GM21515 (cell line): ENCODE measurements at regions not wholly inside any gene's neighbourhood (a gene's known extent, or its start where the extent isn't known, plus 50 kb on each side); places are given as distances from the start of the nearest gene placed in this dataset.
"Not testable (repeated sequence)": the region's sequence is repeated elsewhere in the genome, so short reads cannot be mapped to it uniquely, and the experiment has no call there.

Experiments used
- ATAC-seq: cut with Tn5 transposase; IDR thresholded peaks from one replicate; pipeline ENCODE4 v1.9.1; 2021; ENCODE audit not compliant: unreplicated experiment

DNA sequence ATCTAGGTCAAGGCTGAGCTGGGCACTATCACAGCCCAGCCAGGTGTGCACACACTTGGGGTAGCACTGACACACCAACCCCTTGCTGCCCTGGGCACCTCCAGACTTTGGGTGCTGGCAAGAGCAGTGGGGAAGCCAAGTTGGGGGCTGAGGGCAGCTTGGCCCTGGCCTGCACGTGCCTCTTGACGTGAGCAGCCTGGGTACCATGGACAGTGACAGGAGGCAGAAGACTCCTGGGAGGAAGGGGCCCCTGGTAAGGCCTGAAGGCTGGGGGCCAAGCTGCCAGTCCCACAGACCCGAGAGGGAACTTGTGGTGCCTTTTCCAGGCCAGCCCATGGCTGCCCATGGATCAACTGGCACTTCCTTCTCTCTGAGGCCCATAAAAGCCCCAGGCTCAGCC lies 124.1 kb upstream of the SFSWAP start:
- ATAC-seq, result no peak

DNA sequence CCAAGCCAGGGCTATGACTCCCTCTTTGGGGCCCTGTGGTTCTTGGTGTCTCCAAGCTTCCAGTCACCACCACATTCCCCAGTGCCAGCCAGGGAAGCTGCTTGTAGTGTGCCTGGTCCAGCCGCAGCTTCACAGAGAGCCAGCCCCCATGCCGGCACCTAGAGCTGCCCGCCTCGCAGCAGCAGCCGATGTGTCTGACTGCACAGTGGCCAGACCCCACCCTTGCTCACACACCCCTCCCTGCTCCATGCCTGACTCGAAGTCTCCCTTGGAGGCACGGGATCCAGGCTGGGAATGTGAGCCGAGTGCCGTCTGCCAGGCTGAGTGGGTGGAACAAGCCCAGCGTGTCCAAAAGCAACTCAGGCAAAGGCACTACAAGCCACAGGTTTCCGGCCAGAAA lies 123.3 kb upstream of the SFSWAP start:
- no peak for ATAC-seq

DNA sequence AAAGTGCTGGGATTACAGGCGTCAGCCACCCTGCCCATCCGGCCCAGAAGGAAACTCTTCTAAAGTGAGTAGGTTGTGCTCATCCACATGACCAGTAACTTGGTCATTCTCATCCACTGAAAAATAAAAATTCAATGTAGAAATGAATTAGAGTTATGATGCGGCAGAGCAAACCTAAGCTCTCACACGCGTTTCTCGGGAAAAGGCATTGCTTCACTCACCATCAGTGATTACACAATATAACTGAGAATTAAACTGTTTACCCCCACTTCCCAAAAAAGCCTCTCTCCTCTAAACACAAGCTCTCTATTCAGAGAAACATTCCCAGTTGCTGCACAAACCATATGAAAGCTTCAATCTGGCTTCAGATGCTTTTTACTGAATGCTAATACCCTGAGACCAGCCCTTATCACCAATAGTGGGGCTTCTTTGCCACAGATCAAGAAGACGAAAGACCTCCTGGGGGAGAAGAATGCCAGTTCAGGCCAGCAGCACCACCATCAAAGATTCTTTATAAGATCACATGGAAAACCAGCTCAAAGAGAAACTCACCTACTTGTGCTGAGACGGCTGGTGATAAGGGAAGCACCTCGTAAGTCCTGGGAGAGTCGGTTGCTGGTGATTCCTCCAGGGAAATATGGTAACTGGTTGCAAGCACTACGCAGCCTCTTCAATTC lies 121.5 kb upstream of the SFSWAP start:
- no peak for ATAC-seq

DNA sequence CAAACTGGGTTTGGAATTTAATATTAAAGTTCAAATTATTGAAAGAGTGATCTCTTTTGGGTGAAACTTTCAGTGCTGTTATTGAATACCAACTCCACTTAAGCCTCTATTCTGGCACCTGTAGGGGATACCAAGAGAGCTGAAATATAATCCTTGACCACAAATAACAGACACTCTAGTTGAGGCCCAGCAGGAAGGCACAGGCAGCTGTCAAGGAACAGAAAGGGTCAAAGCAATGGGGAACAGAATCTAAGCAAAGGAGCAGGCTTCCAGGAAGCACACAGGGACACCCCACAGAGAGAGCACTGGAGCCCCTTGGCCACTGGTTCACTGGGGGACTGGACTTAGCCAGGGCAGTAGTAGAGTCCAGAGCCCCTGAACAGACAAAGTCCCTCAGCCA lies 120.9 kb upstream of the SFSWAP start:
- no peak for ATAC-seq

DNA sequence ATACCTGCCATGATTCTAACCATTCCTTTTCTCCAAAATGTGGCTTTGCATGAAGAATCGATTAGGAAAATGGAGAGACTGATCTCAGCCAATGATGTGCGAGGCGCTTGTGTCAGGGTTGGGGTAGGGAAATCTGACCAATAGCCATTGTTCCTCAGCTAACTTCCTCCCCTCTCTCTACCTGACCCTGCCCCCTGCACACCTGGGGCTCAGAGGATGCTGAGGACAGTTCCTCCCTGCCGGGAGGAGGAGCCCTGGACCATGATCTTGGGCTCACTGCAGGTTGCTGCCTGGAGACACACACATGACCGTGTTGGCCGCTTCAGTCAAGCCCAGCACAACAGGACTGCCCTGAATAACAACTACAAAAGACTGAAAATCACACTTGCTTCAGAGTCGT lies 119.8 kb upstream of the SFSWAP start:
- ATAC-seq, result no peak

DNA sequence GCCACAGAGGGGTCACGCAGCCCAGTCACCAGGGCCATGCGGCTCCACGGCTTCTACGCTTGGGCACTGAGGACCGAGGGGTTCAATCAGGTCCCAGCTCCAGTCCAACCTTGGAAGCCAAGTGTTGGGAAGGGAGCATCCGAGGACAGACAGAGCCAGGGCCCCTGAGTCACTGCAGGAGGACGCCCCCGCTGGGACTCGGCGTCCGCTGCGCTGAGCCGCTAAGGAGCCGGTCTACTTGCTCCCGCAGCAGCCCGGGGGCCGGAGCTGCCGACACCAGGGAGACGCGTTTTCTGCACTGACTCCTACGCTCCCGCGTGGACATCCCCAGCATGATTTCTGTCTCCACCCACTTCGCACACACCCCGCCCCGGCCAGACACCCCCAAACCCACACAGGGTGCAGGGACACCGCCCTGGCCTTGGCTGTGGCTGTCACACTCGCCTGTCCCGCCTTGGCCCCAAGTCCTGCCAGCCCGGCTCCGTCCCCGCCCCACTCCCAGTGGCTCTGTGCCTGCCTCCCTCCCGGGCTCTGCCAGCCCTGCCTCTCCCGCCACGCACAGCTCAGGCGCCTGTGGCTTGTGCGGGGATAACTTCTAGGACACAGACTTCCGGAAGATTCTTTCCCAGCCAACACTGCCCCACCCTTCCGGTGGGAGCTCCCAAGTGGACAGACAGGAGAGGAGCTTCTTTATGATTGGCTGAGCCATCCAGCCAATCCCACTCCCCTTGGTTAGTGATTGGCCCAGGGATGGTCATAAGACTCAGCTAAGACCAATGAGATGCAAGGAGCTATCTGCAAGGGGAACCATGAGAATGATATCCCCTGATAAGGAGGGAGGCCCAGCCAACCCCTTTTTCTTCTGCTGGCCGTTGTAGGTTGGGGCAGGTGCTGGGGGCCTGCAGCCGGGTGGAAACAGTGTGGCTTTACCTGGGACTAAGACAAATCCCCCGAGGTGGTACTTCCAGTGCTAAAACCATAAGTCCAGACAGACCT lies 118.9 kb upstream of the SFSWAP start:
- ATAC-seq, result no peak

DNA sequence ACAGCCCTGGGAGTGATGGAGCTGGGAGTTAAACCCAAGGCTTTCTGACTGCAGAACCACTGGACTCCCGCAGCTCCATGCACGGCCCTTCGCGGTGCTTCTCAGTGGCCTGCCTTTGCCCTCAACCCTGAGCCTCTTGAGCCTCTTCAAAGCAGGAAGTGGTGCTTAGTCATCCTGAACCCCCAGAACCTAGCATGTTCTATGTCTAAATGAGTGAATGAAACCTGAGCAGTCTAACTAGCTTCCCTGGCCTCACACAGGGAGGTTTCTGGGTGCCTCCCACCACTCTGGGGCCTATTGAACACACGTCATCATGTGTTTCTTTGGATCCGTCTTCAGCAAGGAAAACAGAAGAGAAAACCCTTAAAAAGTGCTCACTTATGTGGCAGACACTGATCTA lies 117.9 kb upstream of the SFSWAP start:
- ATAC-seq, result peak; percentile 97

DNA sequence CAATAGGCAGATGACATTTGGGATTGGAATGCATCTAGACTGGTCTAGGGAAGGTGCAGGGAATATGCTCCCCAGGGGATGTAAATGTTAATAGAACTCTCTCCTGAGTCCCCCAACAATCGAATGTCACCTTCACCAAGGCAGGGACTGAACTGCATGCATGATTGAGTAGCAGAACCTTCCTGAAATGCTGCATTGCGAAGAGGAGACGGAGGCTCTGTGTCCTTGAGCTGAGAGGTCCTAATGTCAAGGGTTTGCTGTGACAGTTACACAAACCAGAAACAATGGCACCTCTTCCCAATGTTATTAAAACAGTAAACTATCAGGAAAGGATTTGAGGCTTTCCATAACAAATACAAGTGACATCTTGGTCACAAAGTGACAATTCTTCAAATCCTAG lies 117.5 kb upstream of the SFSWAP start:
- no peak for ATAC-seq

DNA sequence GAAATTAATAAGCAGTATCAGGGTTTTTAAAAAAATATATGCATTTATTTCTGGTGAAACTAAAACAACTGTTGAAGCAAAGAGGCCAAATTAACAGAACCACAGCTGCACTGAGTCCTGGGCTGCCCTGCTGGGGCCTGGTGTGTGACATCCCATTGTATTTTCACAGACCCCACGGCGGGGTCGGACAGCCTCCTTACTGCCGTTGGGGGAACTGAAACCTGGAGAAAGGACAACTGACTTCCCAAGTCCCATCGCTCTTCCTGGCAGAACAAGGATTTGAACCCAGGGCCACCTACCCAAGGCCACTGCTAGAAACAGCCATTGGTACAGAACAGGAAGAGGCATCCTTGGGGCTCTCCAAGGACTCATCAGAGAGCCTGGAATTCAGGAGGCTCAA lies 114.8 kb upstream of the SFSWAP start:
- ATAC-seq, result no peak

DNA sequence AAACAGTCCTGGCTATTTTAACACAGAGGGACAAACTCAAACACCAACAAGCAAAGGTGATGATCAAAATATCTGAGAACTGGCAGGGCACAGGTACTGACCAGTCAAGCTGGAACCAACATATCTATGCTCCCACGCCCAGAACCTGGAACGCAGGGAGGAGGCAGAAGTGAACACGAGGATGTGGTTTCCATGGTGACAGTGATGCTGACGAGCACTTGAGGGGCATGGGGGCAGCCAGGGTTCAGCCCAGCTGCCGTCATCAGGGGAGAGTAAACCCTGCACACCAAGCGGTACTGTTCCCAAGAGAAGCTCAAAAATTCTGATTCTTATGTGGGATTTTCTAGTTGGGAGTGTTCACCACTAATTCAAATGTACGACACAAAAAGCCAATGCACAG lies 113.6 kb upstream of the SFSWAP start:
- no peak for ATAC-seq

DNA sequence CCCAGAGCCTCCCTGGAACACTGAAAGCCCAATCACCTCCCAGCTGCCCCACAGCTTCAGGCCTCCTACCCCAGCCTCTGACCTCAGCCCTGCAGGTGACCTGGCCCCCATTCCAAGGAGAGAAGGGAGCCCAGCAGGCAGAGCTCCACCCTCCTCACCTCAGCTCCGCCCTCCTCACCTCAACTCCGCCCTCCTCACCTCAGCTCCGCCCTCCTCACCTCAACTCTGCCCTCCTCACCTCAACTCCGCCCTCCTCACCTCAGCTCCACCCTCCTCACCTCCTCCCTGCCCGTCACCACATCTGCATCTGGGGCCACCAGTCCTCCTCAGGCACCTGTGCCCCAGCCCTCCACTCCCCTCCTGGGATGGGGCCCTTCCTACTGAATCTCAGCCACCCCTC lies 112.2 kb upstream of the SFSWAP start:
- ATAC-seq, result no peak

DNA sequence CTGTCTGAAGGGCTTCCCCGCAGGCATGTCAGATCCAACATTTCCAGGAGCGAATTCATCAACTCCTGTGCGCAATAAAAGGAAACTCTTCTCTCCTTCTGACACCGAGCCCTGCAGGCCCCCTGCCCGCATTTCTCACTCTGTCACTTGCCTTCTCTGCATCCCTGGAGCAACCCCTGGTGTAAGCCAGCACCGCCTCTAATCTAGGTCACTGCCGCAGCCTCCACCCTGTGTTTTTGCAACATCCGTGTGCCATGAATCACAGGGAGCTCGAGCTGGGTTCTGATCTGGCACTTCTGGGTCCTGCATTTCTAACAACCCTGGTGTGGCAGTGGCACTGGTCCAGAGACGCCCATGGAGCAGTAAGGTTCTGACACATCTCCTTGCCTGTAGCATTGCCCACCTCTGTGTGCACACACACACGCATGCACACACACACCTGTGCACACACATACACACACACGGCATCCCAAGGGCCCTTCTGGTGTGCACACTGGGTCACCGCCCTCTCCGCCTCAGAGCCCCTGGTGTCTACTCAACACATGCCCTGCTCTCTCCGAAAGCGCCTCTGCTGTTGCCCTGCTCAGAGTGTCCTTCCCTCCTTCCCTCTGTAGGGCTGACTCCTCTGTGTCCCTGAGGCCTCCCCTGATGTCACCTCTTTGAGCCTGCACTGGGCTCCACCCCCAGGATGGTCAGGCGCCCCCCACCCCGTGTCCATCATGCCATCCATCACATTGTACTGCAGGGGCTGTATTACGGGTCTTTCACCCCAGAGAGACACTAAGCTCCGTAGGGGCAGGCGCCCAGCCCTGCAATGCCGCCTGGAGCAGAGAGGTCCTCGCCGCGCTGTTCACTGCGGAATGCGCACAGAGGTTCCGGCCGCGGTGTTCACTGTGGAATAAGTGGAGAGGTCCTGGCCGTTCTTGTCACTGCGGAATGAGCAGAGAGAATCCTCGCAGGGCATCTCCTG lies 111.4 kb upstream of the SFSWAP start:
- ATAC-seq, result no peak

DNA sequence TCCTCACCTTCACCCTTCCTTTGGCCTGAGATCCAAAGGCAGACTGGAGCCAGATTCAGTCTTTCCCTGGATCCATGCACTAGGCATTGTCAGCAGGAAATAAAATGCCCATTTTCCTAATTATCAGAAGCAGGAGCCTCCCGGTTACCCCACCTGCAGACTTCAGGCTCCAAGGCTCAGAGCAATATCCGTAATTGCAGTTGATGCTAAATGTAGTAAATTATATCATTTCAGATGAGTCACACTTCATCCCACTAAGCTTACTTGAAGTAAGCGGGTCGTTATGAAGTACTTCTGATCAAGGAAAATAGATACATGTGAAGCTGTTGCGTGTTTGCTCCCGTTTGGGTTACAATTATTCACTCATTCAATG lies 110.7 kb upstream of the SFSWAP start:
- no peak for ATAC-seq

DNA sequence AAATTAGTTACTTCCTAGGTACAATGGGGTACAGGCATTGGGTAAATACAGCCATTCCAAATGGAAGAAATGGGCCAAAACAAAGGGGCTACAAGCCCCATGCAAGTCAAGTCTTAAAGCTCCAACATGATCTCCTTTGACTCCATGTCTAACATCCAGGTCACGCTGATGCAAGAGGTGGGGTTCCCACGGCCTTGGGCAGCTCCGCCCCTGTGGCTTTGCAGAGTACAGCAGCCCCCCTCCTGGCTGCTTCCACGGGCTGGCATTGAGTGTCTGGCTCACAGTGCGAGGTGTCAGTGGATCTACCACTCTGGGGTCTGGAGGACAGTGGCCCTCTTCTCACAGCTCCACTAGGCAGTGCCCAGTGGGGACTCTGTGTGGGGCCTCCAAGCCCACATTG lies 109.4 kb upstream of the SFSWAP start:
- not testable (repeated sequence) for ATAC-seq

DNA sequence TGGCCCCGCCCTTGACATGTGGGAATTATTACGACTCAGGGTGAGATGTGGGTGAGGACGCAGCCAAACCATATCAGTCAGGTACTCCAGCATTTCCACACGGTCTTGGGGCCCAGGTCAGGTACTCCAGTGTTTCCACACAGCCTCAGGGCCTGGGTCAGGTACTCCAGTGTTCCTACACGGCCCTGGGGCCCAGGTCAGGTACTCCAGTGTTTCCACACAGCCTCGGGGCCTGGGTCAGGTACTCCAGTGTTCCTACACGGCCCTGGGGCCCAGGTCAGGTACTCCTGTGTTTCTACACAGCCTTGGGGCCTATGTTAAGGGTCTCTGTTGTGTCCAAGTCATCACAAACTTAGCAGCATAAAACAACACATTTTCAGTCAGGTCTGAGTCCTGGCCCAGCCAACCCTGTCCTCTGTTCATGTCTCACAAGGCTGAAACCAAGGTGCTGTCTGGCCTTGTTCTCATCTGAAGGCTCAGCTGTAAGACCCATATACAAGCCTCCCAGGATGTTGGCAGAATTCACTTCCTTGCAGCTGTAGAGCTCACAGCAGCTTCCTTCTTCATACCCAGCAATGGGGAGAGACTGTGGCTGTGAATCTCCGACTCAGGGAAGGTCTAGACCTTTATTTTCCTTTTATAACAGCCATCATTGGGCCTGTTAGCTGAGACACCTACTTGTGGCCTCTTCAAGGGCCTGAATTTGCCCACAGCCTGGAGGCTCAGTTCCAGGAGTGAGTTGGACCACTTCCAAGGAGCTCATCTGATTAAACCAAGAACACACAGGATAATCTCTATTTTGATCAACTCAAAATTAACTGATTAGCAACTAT lies 107.6 kb upstream of the SFSWAP start:
- ATAC-seq, result no peak

DNA sequence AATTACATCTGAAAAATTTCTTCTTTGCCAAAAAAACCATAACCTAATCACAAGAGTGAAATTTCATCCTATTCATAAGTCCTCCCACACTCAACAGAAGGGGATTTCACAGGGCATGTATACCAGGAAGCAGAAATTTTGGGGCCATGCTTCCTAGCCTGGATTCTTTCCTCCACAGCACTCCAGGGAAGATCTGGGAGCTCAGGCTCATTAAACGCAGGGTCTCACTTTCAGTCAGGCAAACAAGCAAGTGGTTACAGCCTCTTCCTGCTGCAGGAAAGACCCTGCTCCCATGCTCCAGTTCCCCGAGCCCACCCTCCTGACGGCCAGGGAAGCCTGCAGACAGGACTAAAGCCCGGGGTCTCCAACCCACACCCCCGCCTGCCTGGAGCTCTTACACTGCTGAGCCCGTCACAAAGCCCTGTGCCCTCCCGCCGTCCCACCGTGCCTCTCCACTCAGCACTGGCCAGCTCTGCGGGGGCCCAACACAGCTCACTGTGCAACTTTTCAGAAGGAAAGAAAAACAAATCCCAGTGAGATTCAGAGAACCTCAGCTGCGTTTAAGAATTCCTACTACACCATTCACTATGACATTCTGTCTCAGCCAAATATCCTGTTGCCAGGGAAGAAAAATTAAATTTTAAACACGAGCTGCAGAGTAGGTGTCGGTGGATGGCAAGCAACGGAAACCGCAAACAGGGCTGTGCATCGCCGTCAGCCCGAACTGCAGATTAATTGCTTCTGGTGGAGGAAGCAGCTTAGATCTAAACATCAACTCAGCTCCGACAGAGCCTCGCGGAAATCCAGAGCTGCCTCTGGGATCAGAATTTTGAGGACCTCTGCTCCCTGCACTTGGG lies 106.7 kb upstream of the SFSWAP start:
- ATAC-seq, result no peak

DNA sequence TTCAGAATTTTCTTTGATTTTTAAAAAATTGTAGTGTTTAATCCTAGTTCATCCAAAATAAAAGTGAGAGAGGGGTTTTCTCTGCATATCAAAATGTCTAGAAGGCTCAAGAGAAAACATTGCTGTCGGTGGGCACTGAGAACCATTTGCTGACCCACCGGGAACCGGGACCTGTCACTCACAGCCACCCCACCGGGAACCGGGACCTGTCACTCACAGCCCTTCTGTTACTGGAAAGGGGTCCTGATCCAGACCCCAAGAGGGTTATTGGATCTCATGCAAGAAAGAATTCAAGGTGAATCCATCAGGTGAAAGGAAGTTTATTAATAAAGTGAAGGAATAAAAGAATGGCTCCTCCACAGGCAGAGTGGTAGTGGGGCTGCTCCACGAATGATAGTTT lies 106.0 kb upstream of the SFSWAP start:
- no peak for ATAC-seq

DNA sequence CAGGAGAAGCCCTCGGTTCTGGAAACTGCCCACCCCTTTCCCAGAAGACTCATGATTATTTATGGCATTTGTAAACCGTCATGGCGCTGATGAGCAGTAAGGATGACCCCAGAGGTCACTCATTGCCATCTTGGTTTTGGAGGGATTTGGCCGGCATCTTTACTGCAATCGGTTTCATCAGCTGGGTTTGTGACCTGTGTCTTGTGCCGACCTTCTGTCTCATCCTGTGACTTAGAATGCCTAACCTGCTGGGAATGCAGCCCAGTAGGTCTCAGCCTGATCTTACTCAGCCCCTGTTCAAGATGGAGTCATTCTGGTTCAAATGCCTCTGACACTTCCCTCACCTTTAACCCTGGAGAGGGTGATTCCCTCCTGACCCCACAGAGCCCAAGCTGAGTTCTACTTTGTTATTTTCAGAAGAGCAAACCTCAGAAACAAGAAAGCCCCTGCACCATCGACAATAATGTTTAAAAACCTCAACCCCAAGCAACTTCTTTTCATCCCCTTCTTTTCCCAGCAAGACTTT lies 105.5 kb upstream of the SFSWAP start:
- no peak for ATAC-seq

DNA sequence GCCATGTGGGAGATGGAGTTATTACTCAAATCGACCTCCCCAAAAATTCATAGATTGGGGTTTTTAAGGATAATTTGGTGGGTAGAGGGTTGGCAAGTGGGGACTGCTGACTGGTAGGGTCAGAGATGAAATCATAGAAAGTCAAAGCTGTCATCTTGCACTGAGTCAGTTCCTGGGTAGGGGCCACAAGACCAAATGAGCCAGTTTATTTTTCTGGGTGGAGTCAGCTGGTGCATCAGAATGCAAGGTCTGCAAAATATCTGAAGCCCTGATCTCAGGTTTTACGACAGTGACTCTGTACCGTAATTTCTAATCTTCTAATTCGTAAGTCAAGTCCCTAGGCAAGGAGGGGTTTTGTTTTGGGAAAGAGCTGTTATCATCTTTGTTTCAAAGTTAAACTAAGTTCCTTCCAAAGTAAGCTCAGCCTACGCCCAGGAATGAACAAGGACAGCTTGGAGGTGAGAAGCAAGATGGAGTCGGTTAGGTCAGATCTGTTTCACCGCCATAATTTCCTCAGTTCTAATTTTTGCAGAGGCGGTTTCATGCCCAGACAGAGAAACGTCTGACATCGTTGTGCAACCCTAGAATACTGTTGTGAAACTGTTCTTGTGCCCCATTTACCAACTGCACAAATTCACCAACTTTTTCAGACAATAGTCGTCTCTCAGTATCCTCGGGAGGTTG lies 104.5 kb upstream of the SFSWAP start:
- no peak for ATAC-seq
